Fibroblast of the aortic adventitia (primary cell): ENCODE measurements at regions not wholly inside any gene's neighbourhood (a gene's known extent, or its start where the extent isn't known, plus 50 kb on each side); places are given as distances from the start of the nearest gene placed in this dataset.

Experiments
- DNase-seq: peaks from one replicate; pipeline ENCODE4 v3.0.0-alpha.2; 2010; ENCODE audit warnings: low read depth
- H3K4me3 ChIP-seq: 2 replicates; pipeline ENCODE4 v1.5.1; 2011; ENCODE audit warnings: low read depth, mild to moderate bottlenecking, control low read depth, low read length, moderate library complexity
- TF ChIP-seq, protein P1 (sequence below): IDR thresholded peaks from 2 replicates; pipeline ENCODE4 v1.5.1; 2011; ENCODE audit warnings: mild to moderate bottlenecking, low read length, control low read depth, inconsistent platforms; ENCODE audit not compliant: insufficient read depth

DNA sequence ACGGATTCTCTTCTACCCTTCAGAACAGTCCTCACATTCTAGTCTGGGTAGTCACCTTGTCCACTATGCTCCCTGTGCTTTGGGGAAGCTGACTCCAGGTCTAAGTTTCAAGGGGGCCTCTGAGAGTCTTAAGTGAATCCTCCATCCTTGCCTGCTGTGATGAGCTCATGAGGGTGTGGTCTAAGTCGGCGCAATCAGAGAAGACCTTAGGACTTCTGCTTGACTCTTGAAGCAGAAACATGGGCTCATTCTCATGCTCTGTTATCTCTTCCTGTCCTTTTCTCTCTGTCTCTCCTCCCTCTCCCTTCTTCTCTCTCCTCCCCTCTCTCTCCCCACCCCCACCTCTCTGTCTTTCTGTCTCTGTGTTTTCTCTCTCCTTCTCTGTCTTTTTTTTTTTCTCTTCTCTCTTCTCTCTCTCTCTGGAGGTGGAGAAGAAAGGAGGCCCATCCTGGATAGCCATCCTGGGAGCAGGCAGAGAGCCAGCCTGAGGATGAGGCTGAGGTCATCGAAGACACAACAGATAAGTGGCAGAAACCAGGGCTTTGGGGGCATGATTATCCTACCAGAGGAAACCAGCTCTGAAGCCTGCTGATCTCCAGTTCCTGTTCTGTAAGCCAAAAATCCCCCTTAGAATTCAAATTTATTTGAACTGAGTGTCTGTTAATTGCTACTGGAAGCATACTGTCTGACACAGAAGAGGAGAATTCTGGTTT lies 245.6 kb downstream of the SIPA1L2 start:
- no peak overlapping the region for H3K4me3 ChIP-seq
- no peak for DNase-seq
- TF ChIP-seq, protein P1, sequence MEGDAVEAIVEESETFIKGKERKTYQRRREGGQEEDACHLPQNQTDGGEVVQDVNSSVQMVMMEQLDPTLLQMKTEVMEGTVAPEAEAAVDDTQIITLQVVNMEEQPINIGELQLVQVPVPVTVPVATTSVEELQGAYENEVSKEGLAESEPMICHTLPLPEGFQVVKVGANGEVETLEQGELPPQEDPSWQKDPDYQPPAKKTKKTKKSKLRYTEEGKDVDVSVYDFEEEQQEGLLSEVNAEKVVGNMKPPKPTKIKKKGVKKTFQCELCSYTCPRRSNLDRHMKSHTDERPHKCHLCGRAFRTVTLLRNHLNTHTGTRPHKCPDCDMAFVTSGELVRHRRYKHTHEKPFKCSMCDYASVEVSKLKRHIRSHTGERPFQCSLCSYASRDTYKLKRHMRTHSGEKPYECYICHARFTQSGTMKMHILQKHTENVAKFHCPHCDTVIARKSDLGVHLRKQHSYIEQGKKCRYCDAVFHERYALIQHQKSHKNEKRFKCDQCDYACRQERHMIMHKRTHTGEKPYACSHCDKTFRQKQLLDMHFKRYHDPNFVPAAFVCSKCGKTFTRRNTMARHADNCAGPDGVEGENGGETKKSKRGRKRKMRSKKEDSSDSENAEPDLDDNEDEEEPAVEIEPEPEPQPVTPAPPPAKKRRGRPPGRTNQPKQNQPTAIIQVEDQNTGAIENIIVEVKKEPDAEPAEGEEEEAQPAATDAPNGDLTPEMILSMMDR: no peak

DNA sequence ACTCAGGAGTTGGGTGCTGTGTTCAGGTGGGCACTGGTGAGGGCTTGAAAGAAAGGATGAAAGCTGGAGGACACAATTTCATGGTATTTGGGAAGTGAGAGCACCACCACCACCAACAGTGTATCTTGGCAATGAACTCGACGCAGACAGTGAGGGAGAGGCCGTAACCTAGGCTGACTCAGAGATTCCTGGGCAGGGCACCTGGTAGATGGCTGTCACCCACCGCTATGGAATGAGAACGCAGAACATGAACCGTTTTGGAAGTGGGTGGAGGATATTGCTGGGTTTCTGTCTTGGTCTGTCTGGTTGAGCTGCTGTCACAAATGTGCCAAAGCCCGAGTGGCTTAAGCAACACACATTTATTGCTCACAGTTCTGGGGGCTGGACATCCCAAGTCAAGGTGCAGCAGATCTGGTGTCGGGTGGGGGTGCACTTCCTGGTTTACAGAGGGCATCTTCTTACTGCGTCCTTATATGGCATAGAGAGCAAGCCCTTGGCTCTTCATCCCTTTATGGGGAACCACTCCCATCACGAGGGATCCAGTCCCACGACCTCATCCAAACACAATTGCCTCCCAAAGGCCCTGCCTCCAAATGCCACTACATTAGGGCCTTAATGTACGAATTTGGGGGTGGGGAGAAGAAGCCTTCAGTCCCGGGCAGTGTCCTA lies 246.3 kb downstream of the SIPA1L2 start:
- H3K4me3 ChIP-seq: no peak overlapping the region
- DNase-seq: no peak
- TF ChIP-seq, protein P1: no peak

DNA sequence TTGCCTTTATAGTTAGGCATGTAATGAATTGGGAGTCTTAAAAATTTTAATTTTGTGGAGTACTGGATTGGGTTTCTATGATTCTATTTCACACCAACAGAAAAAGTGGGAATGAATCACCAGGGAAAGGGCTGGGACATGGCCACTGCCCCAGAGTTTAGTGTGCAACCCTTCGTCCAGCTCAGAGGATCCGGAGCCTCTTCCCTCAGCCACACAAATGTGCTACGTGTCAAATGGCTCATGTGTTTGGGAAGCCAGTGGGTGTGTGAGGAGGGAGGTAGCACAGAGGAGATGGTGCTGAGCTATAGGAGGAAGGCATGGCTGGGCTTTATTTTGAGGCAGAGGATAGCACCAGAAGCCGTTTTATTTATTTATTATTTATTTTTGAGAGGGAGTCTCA lies 247.3 kb downstream of the SIPA1L2 start:
- peak; percentile 29 for DNase-seq
- no peak overlapping the region for H3K4me3 ChIP-seq
- TF ChIP-seq, protein P1: no peak

DNA sequence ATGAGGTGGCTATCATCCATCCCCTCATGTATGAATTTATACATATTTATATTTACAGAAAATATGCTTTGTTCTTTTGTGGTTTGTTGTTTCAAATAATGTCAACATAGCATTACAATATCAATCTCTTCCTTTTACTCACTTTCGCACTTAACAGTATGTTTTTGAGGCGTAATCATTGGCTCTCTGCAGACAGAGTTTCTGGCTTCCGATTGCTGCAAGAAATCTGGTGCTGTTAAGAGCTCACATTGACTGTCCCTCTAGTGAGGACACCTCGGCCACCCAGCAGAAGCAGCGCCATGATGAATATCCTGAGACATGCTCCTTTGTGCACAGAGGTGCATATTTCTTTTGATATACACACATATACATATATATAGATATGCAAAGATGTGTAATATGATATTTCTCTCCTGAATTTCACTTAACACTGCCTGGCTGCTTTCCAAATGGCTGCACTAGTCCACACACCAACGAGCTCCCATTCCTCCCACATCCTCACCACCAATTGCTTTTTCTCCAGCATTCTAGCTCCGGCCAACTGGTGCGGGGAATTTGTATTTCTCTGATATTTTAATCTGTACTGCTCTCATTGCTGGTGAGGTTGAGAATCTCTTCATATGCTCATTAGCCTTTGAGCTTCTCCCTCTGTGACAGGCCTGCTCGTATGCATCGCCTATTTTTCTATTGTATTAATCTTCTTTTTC lies 248.4 kb downstream of the SIPA1L2 start:
- no peak for DNase-seq
- TF ChIP-seq, protein P1: no peak
- no peak overlapping the region for H3K4me3 ChIP-seq

DNA sequence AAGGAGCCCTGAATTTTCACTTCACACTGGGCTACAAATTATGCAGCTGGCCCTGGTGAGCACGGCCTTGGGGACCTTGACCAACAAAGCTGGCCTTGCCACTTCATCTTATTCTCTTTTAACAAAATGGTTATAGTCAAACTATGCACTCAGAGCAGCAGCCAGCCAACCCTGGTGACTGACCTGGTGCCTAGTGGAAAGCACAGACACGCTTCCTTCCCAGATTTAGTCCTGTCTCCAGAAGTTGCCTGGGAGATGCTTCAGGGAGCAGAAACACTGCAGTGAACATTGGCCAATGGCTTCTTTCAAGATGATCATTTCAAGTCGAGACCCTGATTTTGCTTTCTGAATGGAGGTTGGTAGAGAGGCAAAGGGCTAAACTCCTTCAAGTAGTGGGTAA lies 249.3 kb downstream of the SIPA1L2 start:
- no peak overlapping the region for H3K4me3 ChIP-seq
- TF ChIP-seq, protein P1: no peak

DNA sequence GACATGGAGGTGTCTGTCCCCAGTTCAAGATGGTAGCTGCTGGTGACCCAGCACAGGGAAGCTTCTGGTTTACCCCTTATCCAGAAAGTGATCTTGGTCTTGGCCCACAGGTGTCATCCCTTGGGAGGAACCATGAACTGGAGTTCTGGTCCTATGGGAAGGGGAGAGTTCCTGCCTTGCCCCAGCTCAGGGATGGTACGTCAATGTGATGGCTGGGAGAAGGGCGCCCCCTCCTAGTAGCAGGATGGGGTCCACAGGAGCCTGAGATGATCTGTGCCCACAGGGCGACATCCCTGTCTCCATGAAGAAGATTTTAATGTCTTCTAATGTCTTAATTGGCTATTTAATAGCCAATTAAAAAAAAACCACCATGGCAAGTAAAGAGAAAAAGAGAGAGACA lies 249.8 kb downstream of the SIPA1L2 start:
- H3K4me3 ChIP-seq: no peak overlapping the region
- DNase-seq: no peak
- TF ChIP-seq, protein P1: no peak

More for the DNA sequence above, 249.3 kb downstream of the SIPA1L2 start:
- no peak for DNase-seq
